ENCODE measurements at regions not wholly inside any gene's neighbourhood (a gene's known extent, or its start where the extent isn't known, plus 50 kb on each side); places are given as distances from the start of the nearest gene placed in this dataset.

DNA sequence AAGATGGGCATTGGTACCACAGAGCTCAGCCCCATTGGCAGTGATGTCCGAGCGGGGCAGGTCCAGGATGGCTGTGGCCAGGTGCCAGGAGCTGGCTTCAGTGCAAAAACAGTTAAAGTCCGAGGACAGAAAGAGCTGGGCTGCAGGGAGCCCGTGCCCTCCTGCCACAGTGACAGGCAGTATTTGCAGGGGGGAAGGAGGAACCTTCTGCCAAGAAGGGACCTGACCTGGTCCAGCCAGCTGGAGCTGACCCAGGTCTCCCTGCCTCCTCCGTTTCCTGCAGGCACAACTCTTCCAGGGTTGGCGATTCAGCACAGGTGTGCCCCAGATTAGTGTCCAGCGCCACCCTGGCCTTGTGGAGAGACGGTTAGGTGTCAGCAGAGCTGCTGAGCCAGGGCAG is 199.0 kb downstream of the ENGASE start:
- no peak overlapping the region for H3K4me3 ChIP-seq (ENCODE audit: low read depth in 1 of 2, low read length in 2 of 2)
- no peak overlapping the region for H3K27ac ChIP-seq (ENCODE audit: low read length)
- H3K9me3 ChIP-seq (ENCODE audit: control insufficient read depth in 1 of 2, low read length in 2 of 2), result no peaks in the 10 kb centered on the region
- H3K36me3 ChIP-seq (ENCODE audit: control insufficient read depth in 1 of 2, insufficient read depth in 2 of 2, low read length in 2 of 2), result no peaks in the 10 kb centered on the region
- no peaks in the 10 kb centered on the region for H3K27me3 ChIP-seq (ENCODE audit: low read depth, low read length)
- H3K4me1 ChIP-seq (ENCODE audit: control insufficient read depth in 1 of 2, insufficient read depth in 2 of 2, low read length in 2 of 2), result no peaks in the 10 kb centered on the region

DNA sequence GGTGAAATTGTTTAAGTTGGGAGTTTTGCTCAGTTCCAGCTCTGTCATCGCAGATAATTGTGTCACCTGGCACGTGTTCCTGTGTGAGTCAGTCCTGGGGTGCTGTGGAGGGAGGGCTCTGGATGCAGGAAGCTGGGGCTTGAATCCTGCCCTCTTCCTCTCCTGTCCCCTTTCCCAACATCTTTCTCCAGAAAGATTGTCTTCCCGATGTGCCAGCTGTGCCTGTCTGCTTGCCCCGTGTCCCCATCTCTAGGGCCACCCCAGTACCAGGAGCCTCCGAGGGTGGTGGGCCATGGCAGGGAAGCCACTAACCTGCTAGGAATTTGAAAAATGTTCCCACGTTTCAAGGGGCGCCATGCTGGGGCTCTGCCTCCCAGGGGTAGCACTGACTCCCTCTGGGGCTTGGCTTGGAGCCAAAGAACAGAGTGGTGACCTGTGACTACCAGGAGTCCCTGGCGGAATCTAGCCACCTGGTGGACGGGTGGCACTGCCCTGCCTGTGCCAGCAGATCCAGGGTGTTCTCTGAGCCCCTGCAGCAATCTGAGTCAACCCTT is 198.1 kb downstream of the ENGASE start:
- no peaks in the 10 kb centered on the region for H3K27me3 ChIP-seq (ENCODE audit: low read depth, low read length)
- H3K27ac ChIP-seq (ENCODE audit: low read length), result no peak overlapping the region
- H3K4me3 ChIP-seq (ENCODE audit: low read depth in 1 of 2, low read length in 2 of 2), result no peak overlapping the region
- no peaks in the 10 kb centered on the region for H3K36me3 ChIP-seq (ENCODE audit: control insufficient read depth in 1 of 2, insufficient read depth in 2 of 2, low read length in 2 of 2)
- no peaks in the 10 kb centered on the region for H3K9me3 ChIP-seq (ENCODE audit: control insufficient read depth in 1 of 2, low read length in 2 of 2)
- H3K4me1 ChIP-seq (ENCODE audit: control insufficient read depth in 1 of 2, insufficient read depth in 2 of 2, low read length in 2 of 2), result no peaks in the 10 kb centered on the region

DNA sequence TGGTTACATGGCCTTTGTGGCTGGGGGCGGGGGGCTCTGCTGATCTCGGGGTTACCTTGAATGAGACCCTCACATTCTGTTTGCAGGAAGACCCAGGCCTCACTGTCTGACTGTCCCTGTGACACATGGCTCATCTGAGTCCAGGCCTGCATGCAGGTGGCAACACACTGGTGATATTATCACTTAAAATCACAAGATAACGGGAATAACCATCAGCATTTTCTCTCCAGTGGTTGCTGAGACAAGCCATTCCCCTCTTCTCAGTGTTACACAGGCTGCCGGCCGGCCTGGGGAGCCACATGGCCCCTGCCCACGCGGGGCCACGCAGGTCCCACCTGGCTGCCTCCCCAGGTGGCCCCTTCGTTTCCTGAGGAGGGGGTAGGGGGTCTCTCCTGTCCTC is 197.6 kb downstream of the ENGASE start:
- H3K27me3 ChIP-seq (ENCODE audit: low read depth, low read length), result no peaks in the 10 kb centered on the region

DNA sequence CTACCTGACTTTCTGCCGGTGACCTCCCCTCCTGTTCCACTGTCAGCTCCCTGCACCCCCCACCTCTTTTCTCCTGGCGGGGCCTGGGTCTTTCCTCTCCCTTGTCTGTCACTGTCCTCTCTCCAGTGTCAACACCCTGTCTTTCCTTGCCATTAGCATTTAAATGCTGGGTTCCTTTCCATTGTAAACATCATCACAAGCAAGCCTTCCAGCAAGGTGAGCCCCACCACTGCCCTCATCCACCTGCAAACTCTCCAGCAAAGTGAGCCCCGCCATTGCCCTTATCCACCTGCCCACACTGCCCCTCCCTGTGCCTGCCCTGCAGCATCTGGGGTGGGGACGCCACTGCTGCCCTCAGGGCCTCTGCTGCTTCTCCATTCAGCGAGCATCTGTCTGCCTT is 195.0 kb downstream of the ENGASE start:
- no peaks in the 10 kb centered on the region for H3K4me1 ChIP-seq (ENCODE audit: control insufficient read depth in 1 of 2, insufficient read depth in 2 of 2, low read length in 2 of 2)
- H3K27me3 ChIP-seq (ENCODE audit: low read depth, low read length), result no peaks in the 10 kb centered on the region
- no peak overlapping the region for H3K4me3 ChIP-seq (ENCODE audit: low read depth in 1 of 2, low read length in 2 of 2)
- no peaks in the 10 kb centered on the region for H3K36me3 ChIP-seq (ENCODE audit: control insufficient read depth in 1 of 2, insufficient read depth in 2 of 2, low read length in 2 of 2)
- H3K27ac ChIP-seq (ENCODE audit: low read length), result no peak overlapping the region
- H3K9me3 ChIP-seq (ENCODE audit: control insufficient read depth in 1 of 2, low read length in 2 of 2), result no peaks in the 10 kb centered on the region

More for the DNA sequence above, 197.6 kb downstream of the ENGASE start:
- no peaks in the 10 kb centered on the region for H3K4me1 ChIP-seq (ENCODE audit: control insufficient read depth in 1 of 2, insufficient read depth in 2 of 2, low read length in 2 of 2)
- no peaks in the 10 kb centered on the region for H3K36me3 ChIP-seq (ENCODE audit: control insufficient read depth in 1 of 2, insufficient read depth in 2 of 2, low read length in 2 of 2)
- H3K27ac ChIP-seq (ENCODE audit: low read length), result no peak overlapping the region
- H3K4me3 ChIP-seq (ENCODE audit: low read depth in 1 of 2, low read length in 2 of 2), result no peak overlapping the region
- no peaks in the 10 kb centered on the region for H3K9me3 ChIP-seq (ENCODE audit: control insufficient read depth in 1 of 2, low read length in 2 of 2)

DNA sequence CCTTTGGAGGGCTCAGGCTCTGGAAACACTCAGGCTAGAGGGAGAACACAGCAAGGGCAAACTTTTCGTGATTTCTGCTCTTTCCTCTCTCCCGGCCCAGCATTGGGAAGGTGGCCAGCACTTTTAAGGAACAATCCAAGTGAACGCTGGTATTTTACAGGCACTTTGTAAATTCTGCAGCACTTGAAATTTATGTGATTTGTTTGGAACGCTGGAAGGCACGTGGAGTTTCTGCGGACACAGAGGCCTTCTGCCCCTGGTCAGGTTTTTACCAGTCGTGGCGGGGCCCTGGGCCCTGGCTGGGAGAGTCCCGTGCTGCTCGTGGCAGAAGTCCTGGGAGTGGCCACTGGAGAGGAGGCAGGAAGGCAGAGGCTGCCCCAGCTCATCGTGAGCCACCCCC is 188.6 kb downstream of the ENGASE start:
- Histone ChIP-seq H3K36me3 (ENCODE audit: control insufficient read depth in 1 of 2, insufficient read depth in 2 of 2, low read length in 2 of 2) (no peaks in the 10 kb centered on the region), H3K9me3 (ENCODE audit: control insufficient read depth in 1 of 2, low read length in 2 of 2) (no peaks in the 10 kb centered on the region), H3K4me1 (ENCODE audit: control insufficient read depth in 1 of 2, insufficient read depth in 2 of 2, low read length in 2 of 2) (no peaks in the 10 kb centered on the region), H3K27ac (ENCODE audit: low read length) (no peak overlapping the region), H3K27me3 (ENCODE audit: low read depth, low read length) (no peaks in the 10 kb centered on the region), H3K4me3 (ENCODE audit: low read depth in 1 of 2, low read length in 2 of 2) (no peak overlapping the region)

DNA sequence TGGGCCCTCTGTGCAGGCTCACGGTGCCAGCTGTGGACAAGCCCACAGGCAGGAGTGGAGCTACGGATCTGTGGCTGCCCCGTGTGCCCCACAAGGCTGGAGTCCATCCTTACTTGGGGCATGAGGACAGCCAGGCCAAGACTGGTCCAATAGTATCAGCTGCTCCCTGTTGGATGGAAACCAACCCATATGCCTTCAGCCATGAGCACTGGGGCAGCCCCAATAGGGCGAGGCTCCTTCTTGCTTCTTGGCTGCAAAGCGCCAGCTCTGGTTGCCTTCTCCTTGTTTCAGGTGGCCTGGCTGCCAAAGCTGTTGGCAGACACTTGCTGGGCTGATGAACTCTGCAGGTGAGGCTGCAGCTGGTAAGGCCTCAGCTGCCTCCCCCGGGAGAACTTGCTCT is 188.0 kb downstream of the ENGASE start:
- no peaks in the 10 kb centered on the region for H3K4me1 ChIP-seq (ENCODE audit: control insufficient read depth in 1 of 2, insufficient read depth in 2 of 2, low read length in 2 of 2)

DNA sequence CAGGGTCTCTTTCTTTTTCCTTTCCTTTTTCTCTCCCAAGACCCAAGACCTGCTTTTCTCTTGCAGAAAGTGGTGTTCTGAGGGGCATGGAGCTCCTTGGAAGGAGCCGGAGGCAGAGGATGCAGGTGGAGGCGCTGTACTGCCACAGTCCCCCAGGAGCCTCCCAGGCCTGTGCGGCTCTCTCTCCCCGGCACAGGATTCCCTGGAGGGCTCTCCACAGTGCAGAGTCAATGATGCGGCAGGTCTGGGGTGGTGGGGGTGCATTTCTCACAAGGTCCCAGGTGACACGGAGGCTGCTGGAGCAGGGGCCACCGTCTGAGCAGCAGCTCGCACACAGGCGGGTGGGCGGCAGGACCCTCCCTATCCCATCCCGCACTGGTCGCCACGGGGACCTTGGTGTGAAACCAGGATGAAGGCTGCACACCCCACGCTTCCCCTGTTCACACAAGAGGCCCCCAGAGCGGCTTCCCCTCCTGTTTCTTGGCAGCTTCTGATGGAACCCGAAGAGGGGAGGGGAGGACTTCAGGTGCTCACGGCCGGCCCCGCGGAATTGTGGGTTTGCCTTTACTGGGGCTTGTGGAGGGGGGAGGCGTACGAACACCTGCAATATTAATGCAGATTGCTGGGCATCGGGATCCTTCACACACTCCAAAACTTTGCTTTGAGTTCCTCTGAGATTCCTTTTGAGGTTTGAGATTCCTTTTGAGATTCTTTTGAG is 186.9 kb downstream of the ENGASE start:
- no peaks in the 10 kb centered on the region for H3K4me1 ChIP-seq (ENCODE audit: control insufficient read depth in 1 of 2, insufficient read depth in 2 of 2, low read length in 2 of 2)
- no peaks in the 10 kb centered on the region for H3K9me3 ChIP-seq (ENCODE audit: control insufficient read depth in 1 of 2, low read length in 2 of 2)
- no peak overlapping the region for H3K27ac ChIP-seq (ENCODE audit: low read length)
- no peak overlapping the region for H3K4me3 ChIP-seq (ENCODE audit: low read depth in 1 of 2, low read length in 2 of 2)
- no peaks in the 10 kb centered on the region for H3K27me3 ChIP-seq (ENCODE audit: low read depth, low read length)
- no peaks in the 10 kb centered on the region for H3K36me3 ChIP-seq (ENCODE audit: control insufficient read depth in 1 of 2, insufficient read depth in 2 of 2, low read length in 2 of 2)

More for the DNA sequence above, 188.0 kb downstream of the ENGASE start:
- H3K9me3 ChIP-seq (ENCODE audit: control insufficient read depth in 1 of 2, low read length in 2 of 2), result no peaks in the 10 kb centered on the region
- H3K4me3 ChIP-seq (ENCODE audit: low read depth in 1 of 2, low read length in 2 of 2), result no peak overlapping the region
- H3K36me3 ChIP-seq (ENCODE audit: control insufficient read depth in 1 of 2, insufficient read depth in 2 of 2, low read length in 2 of 2), result no peaks in the 10 kb centered on the region
- no peak overlapping the region for H3K27ac ChIP-seq (ENCODE audit: low read length)
- H3K27me3 ChIP-seq (ENCODE audit: low read depth, low read length), result no peaks in the 10 kb centered on the region

DNA sequence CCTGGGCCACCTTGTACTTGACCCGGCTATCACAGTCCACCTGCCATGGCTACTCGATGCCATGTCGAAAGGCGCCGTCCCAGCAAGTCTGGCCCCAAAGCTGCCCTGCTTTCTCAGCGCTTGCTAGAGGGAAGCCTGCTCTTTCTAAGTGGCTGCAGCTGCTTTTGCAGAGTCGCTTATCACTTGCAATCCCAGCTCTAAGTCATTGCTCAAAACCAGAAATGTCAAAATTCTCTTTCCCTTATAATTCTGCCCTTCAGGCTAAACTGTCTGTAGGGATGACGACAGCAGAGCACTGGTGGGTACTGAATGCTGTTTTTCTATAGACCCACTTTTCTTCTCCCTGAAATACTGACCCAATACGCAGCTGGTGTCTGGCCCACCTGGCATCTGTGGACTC is 184.2 kb downstream of the ENGASE start:
- Histone ChIP-seq H3K4me3 (ENCODE audit: low read depth in 1 of 2, low read length in 2 of 2) (no peak overlapping the region), H3K36me3 (ENCODE audit: control insufficient read depth in 1 of 2, insufficient read depth in 2 of 2, low read length in 2 of 2) (no peaks in the 10 kb centered on the region), H3K4me1 (ENCODE audit: control insufficient read depth in 1 of 2, insufficient read depth in 2 of 2, low read length in 2 of 2) (no peaks in the 10 kb centered on the region), H3K27me3 (ENCODE audit: low read depth, low read length) (no peaks in the 10 kb centered on the region), H3K9me3 (ENCODE audit: control insufficient read depth in 1 of 2, low read length in 2 of 2) (no peaks in the 10 kb centered on the region), H3K27ac (ENCODE audit: low read length) (no peak overlapping the region)

DNA sequence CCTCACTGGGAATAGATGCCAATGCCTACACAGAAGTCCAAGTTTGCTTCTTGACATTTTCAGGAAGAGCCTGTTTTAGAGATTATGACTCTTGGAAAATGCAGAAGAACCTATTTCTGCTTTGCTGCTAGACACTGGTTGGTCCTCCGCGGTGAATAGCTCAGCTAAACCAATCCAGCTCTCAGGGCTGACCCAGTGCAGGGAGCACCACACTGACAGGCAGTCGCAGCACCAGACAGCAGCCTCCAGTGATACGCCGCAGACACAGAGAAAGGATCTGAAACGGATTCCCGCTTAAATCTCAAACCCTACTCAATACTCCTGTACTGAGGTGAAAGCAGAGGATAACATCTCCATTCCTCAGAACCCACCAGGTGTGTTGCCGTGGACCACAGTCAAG is 183.4 kb downstream of the ENGASE start:
- no peaks in the 10 kb centered on the region for H3K9me3 ChIP-seq (ENCODE audit: control insufficient read depth in 1 of 2, low read length in 2 of 2)
- no peak overlapping the region for H3K27ac ChIP-seq (ENCODE audit: low read length)
- H3K36me3 ChIP-seq (ENCODE audit: control insufficient read depth in 1 of 2, insufficient read depth in 2 of 2, low read length in 2 of 2), result no peaks in the 10 kb centered on the region
- no peaks in the 10 kb centered on the region for H3K4me1 ChIP-seq (ENCODE audit: control insufficient read depth in 1 of 2, insufficient read depth in 2 of 2, low read length in 2 of 2)
- no peak overlapping the region for H3K4me3 ChIP-seq (ENCODE audit: low read depth in 1 of 2, low read length in 2 of 2)
- no peaks in the 10 kb centered on the region for H3K27me3 ChIP-seq (ENCODE audit: low read depth, low read length)

DNA sequence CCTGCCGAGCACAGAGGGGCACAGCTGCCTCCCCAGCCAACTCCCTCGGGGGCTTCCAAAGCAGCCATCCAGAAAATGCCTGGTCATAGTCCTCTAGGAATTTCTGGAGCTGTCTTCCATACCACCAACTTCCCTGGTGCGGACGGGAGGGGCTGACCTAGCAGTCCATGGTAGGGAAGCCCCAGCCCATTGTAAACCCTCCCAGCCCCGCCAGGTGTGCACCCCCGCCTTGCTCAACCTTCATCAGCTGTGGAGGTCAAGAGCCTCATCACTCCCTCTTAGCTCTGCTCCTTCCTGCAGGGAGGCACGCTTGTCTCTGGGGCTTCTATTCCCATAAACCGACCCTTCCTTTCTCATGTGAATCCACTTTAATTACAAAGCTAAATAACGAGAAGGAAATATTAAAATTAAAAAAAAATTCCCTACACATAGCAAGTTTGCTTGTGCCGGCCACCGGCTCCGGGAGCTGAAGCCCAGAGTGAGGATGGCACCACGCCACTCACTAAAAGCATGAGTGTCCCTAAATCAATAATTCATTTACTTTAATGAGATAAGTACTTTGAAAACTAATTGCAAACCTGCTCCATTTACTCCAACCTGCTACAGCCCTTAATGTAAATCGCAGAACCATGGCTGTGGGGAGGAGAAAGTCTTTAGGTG is 181.4 kb downstream of the ENGASE start:
- Histone ChIP-seq H3K4me1 (ENCODE audit: control insufficient read depth in 1 of 2, insufficient read depth in 2 of 2, low read length in 2 of 2) (no peaks in the 10 kb centered on the region), H3K27ac (ENCODE audit: low read length) (no peak overlapping the region), H3K4me3 (ENCODE audit: low read depth in 1 of 2, low read length in 2 of 2) (no peak overlapping the region), H3K27me3 (ENCODE audit: low read depth, low read length) (no peaks in the 10 kb centered on the region), H3K9me3 (ENCODE audit: control insufficient read depth in 1 of 2, low read length in 2 of 2) (no peaks in the 10 kb centered on the region), H3K36me3 (ENCODE audit: control insufficient read depth in 1 of 2, insufficient read depth in 2 of 2, low read length in 2 of 2) (no peaks in the 10 kb centered on the region)

DNA sequence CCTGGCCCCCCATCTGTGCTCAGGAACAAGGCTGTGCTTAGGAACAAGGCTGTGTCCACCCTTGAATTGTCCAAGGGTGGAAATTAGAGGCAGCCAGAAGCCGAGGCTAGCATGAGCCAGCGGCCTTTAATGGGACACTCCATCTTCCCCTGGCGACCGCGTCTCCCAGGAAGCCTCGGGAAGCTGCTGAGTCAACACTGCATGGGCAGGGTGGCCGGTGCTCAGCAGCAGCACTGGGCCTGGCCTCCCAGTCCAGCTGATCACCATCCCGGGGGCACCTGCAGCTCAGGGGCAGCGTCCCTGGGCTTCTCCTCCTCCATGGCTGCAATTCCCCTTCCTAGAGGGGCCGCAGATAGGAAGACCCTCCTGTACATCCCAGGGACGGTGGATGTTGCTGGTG is 180.8 kb downstream of the ENGASE start:
- H3K4me3 ChIP-seq (ENCODE audit: low read depth in 1 of 2, low read length in 2 of 2), result no peak overlapping the region
- H3K4me1 ChIP-seq (ENCODE audit: control insufficient read depth in 1 of 2, insufficient read depth in 2 of 2, low read length in 2 of 2), result no peaks in the 10 kb centered on the region
- H3K27me3 ChIP-seq (ENCODE audit: low read depth, low read length), result no peaks in the 10 kb centered on the region
- H3K36me3 ChIP-seq (ENCODE audit: control insufficient read depth in 1 of 2, insufficient read depth in 2 of 2, low read length in 2 of 2), result no peaks in the 10 kb centered on the region
- no peaks in the 10 kb centered on the region for H3K9me3 ChIP-seq (ENCODE audit: control insufficient read depth in 1 of 2, low read length in 2 of 2)
- H3K27ac ChIP-seq (ENCODE audit: low read length), result no peak overlapping the region

All from muscle layer of duodenum (tissue), 2 donors.